HepG2 (cell line): ENCODE measurements at regions not wholly inside any gene's neighbourhood (a gene's known extent, or its start where the extent isn't known, plus 50 kb on each side); places are given as distances from the start of the nearest gene placed in this dataset.

Experiments used
- ATAC-seq: fragments of 200-7000 bp; cut with Tn5 transposase; 3 replicates; pipeline ENCODE4 v1.9.1; 2020; ENCODE audit warnings: mild to moderate bottlenecking, moderate library complexity
- BruUV-seq: library from RNA; stranded (reverse); fragments of 400-500 nt; replicated peaks from 2 replicates; lab custom pipeline; 2021; lab: Mats Ljungman, UMichigan
- CTCF ChIA-PET: fragments of 300-600 bp; formaldehyde crosslinking; extraction: SDS; loops from one replicate; lab custom pipeline; 2021; ENCODE audit warnings: low total read pairs, inconsistent platforms, low intra/inter-chr PET ratio; lab: Yijun Ruan, JAX
- POLR2A ChIA-PET: fragments of 350-600 bp; sonication (Branson Sonifier 250); formaldehyde crosslinking; loops from one replicate; lab custom pipeline; 2020; ENCODE audit warnings: antibody characterized with exemption, inconsistent platforms; lab: Yijun Ruan, JAX
- DNase-seq: peaks from one replicate; pipeline ENCODE4 v3.0.0-alpha.2; 2015; ENCODE audit warnings: low spot score
- FAIRE-seq: peaks from 3 replicates; lab custom pipeline; 2011; peaks lifted over from hg19 to GRCh38; lab: Jason Lieb, UNC
- H2AFZ ChIP-seq: one replicate; pipeline ENCODE4 v1.6.1; 2011; ENCODE audit warnings: low read length, inconsistent platforms
- H3K27ac ChIP-seq: fragments of 300-600 bp; 3 replicates; pipeline ENCODE4 v1.8.0; 2011; ENCODE audit warnings: mixed run types, mild to moderate bottlenecking, mixed read lengths, low read length, inconsistent platforms; ENCODE audit not compliant: insufficient read depth; ENCODE audit errors: extremely low read length
- H3K27me3 ChIP-seq, 2 experiments: fragments of 200-600 bp in 1 of 2; 2 replicates in 1 of 2; 3 replicates in 1 of 2; pipeline versions ENCODE4 v1.6.0 to v1.8.0; 2011; ENCODE audit warnings: low read length in 2 of 2, mild to moderate bottlenecking in 2 of 2, moderate library complexity in 2 of 2, inconsistent platforms in 1 of 2; ENCODE audit not compliant: insufficient read depth in 2 of 2, control insufficient read depth in 1 of 2
- H3K36me3 ChIP-seq, 2 experiments: fragments of 200-600 bp in 1 of 2; replicated peaks in 1 of 2; 2 replicates in 1 of 2; 3 replicates in 1 of 2; pipeline versions ENCODE4 v1.5.1 to v1.8.0; 2011; ENCODE audit warnings: low read length in 2 of 2, inconsistent platforms in 1 of 2; ENCODE audit not compliant: insufficient read depth in 2 of 2, control insufficient read depth in 1 of 2
- H3K4me1 ChIP-seq: 2 replicates; pipeline ENCODE4 v1.5.1; 2012; ENCODE audit warnings: low read length, inconsistent platforms; ENCODE audit not compliant: insufficient read depth
- H3K4me2 ChIP-seq: 2 replicates; pipeline ENCODE4 v1.6.0; 2011; ENCODE audit warnings: low read depth, low read length, inconsistent platforms
- H3K4me3 ChIP-seq, 3 experiments: fragments of 200-600 bp in 1 of 3; sonication (generic), shearing (Covaris generic) in 1 of 3; replicated peaks in 1 of 3; 2 replicates each; pipeline ENCODE4 v1.5.1; 2011 to 2016; ENCODE audit warnings: low read length in 3 of 3, inconsistent platforms in 2 of 3, low read depth in 2 of 3, mild to moderate bottlenecking in 2 of 3, control low read depth in 1 of 3, mixed read lengths in 1 of 3; ENCODE audit not compliant: insufficient read depth in 1 of 3
- H3K79me2 ChIP-seq: one replicate; pipeline ENCODE4 v1.6.1; 2011; ENCODE audit warnings: low read length, inconsistent platforms; ENCODE audit not compliant: insufficient read depth
- H3K9ac ChIP-seq: 2 replicates; pipeline ENCODE4 v1.6.0; 2011; ENCODE audit warnings: mild to moderate bottlenecking, low read depth, low read length, inconsistent platforms; ENCODE audit not compliant: insufficient read depth
- H3K9me3 ChIP-seq: 2 replicates; pipeline ENCODE4 v1.5.1; 2012; ENCODE audit warnings: mild to moderate bottlenecking, low read length
- H4K20me1 ChIP-seq: 2 replicates; pipeline ENCODE4 v1.6.0; 2011; ENCODE audit warnings: inconsistent platforms, mild to moderate bottlenecking, low read length, moderate library complexity; ENCODE audit not compliant: insufficient read depth
- EEA1 ChIP-seq: sonication (generic); formaldehyde crosslinking; IDR thresholded peaks from 2 replicates; pipeline ENCODE4 v1.5.1; 2020; ENCODE audit warnings: mild to moderate bottlenecking, missing genetic modification reagents, borderline replicate concordance
- GATAD2A ChIP-seq: IDR thresholded peaks from 2 replicates; pipeline ENCODE4 v1.6.1; 2016
- HMGA1 ChIP-seq: sonication (generic); formaldehyde crosslinking; conservative IDR thresholded peaks from 2 replicates; pipeline ENCODE4 v1.4.0; 2020; ENCODE audit warnings: missing genetic modification reagents
- NBN ChIP-seq: fragments of 450-650 bp; conservative IDR thresholded peaks from 2 replicates; pipeline ENCODE4 v1.6.1; 2017
- PLRG1 ChIP-seq: fragments of 450-650 bp; conservative IDR thresholded peaks from 2 replicates; pipeline ENCODE4 v1.6.1; 2016
- ZFP36L2 ChIP-seq: sonication (generic); formaldehyde crosslinking; IDR thresholded peaks from 2 replicates; pipeline ENCODE4 v1.4.0; 2020; ENCODE audit warnings: missing genetic modification reagents
- ZNF605 ChIP-seq: sonication (generic); formaldehyde crosslinking; IDR thresholded peaks from 2 replicates; pipeline ENCODE4 v1.8.0; 2022; ENCODE audit warnings: mild to moderate bottlenecking, missing genetic modification reagents
- WGBS: methylation state at CpG from one replicate; pipeline ENCODE4 v1.1.6; 2017; ENCODE audit warnings: low lambda C conversion rate; 5-methylcytosine and 5-hydroxymethylcytosine counted together
- in situ Hi-C: cut with HindIII; loops from 2 replicates; pipeline ENCODE4 v1.10.0; 2017; ENCODE audit warnings: low pct_unique_long_range_greater_than_20kb; ENCODE audit not compliant: extremely low pct_ligation_motif_present
- intact Hi-C: fragments of 100-400 bp; cut with micrococcal nuclease; formaldehyde crosslinking; loops from one replicate; pipeline ENCODE4 v1.10.0; 2022; ENCODE audit not compliant: unreplicated experiment
- TF ChIP-seq, protein P1 (sequence below): sonication (generic); formaldehyde crosslinking; IDR thresholded peaks from 2 replicates; pipeline ENCODE4 v1.4.0; 2020; ENCODE audit warnings: mild to moderate bottlenecking, missing genetic modification reagents, borderline replicate concordance

DNA sequence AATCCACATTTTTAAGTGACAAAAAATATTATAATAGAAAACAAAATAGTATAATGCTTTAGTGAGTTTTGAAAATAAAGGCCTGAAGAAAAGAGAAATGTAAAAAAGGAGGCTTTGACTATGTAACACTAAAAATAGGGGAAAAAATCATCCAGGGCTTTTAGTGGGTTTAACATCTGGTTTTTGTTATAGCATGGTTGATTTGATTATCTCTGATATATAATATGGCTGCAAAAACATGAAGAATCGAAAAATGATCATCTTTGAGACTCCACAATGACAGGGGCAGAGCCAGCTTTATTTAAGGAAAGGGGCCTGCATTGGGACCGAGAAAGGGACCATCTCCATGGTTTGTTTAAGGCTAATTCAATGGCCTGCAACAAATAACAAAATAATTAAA lies 393.8 kb downstream of the PLK2 start:
- TF ChIP-seq NBN (no peak), ZFP36L2 (CRISPR knock-in tag) (no peak), ZNF605 (CRISPR knock-in tag) (no peak), PLRG1 (no peak)
- TF ChIP-seq, all 625 proteins: peak for 0

DNA sequence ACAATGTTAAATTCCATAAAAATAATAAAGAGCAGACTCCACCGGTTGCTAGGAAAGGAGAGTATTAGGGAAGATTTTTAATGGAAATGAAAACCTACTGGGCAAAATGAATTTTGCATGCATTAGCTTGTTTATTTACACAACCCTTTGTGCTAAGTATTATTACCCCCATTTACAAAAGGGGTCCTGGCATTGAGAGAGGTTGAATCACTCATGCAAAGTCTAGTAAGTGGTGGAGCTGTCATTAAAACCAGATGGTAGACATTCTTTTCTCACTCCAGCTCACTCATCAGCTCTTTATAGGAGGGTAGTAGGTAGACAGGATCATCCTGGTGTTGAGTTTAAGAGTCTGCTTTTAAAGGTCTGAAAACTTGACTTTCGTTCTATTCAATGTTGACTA lies 395.1 kb downstream of the PLK2 start:
- Histone ChIP-seq H3K27ac (no peak overlapping the region), H3K9me3 (no peaks in the 10 kb centered on the region), H3K4me3 (no peak overlapping the region), H3K36me3 (no peaks in the 10 kb centered on the region), H3K27me3 (no peaks in the 10 kb centered on the region; a peak in 1 of 5 replicates), H2AFZ (no peak overlapping the region), H3K4me1 (no peaks in the 10 kb centered on the region), H3K4me2 (no peak overlapping the region), H3K79me2 (no peaks in the 10 kb centered on the region), H4K20me1 (no peaks in the 10 kb centered on the region), H3K9ac (no peak overlapping the region)
- ChIA-PET POLR2A (no interaction called here), CTCF (no interaction called here)
- 50% methylated on average over 2 of the region's 2 CpGs for WGBS
- DNase-seq (no peak), ATAC-seq (no peak), FAIRE-seq (no peak)
- no TSS peak for BruUV-seq
- in situ Hi-C loops: no loop called here
- TF ChIP-seq GATAD2A (CRISPR knock-in tag) (no peak), HMGA1 (CRISPR knock-in tag) (no peak), EEA1 (CRISPR knock-in tag) (no peak)
- TF ChIP-seq, protein P1, sequence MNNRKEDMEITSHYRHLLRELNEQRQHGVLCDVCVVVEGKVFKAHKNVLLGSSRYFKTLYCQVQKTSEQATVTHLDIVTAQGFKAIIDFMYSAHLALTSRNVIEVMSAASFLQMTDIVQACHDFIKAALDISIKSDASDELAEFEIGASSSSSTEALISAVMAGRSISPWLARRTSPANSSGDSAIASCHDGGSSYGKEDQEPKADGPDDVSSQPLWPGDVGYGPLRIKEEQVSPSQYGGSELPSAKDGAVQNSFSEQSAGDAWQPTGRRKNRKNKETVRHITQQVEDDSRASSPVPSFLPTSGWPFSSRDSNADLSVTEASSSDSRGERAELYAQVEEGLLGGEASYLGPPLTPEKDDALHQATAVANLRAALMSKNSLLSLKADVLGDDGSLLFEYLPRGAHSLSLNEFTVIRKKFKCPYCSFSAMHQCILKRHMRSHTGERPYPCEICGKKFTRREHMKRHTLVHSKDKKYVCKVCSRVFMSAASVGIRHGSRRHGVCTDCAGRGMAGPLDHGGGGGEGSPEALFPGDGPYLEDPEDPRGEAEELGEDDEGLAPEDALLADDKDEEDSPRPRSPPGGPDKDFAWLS (CRISPR knock-in tag): no peak
- intact Hi-C loops: no loop called here

More for the DNA sequence above, 393.8 kb downstream of the PLK2 start:
- Histone ChIP-seq H3K4me1 (no peaks in the 10 kb centered on the region), H3K27me3 (no peaks in the 10 kb centered on the region; a peak in 1 of 5 replicates), H3K27ac (no peak overlapping the region), H3K36me3 (no peaks in the 10 kb centered on the region), H3K9ac (no peak overlapping the region), H3K4me2 (no peak overlapping the region), H3K79me2 (no peaks in the 10 kb centered on the region), H4K20me1 (no peaks in the 10 kb centered on the region), H2AFZ (no peak overlapping the region), H3K9me3 (no peaks in the 10 kb centered on the region), H3K4me3 (no peak overlapping the region)
- DNase-seq (no peak), FAIRE-seq (no peak), ATAC-seq (no peak)
- POLR2A ChIA-PET: no interaction called here
- intact Hi-C loops (no loop called here), in situ Hi-C loops (no loop called here)
- BruUV-seq: no TSS peak
- 2% methylated on average over 2 of the region's 2 CpGs for WGBS
- CTCF ChIA-PET: no interaction called here
